ENCODE measurements at regions not wholly inside any gene's neighbourhood (a gene's known extent, or its start where the extent isn't known, plus 50 kb on each side); places are given as distances from the start of the nearest gene placed in this dataset.
A peak's percentile ranks its signal among the peaks of the same experiment; 100 is the strongest.

DNA sequence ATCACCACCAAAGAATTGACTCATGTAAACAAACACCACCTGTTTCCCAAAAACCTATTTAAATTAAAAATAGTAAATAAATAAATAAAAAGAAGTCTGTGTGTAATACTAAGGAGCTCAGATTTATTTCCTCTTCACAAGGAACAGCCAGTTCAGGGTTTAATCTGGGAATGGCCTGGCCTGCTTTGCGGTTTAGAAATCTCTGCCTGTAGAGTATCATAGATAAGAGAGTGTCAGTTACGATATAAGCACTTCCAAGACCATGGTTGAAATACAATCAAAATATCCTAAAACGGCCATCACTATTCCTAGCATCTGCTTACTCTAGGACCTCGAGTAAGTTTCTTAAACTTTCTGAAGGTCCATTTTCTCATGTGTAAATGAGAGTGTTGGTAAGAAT is 274.4 kb downstream of the PLPP3 start:
- DNase-seq: peak; percentile 12

DNA sequence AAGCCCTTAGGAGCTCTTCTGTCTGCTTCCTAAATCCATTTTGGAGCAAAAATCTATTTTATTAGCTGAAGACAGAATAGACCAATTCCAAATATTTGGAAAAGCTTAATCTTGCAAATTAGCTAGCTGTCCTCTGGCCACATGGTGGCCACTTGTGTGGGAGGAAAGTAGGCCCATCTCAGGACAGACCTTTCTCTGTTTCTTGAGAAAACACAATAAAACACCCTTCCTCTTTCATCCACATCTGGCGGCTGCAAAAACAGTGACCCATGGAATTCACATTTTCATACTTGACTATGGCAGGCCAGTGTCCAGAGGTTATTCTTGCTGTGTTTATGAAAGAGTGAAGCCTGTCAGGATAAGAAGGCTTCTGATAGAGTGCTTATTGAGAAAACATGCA is 275.6 kb downstream of the PLPP3 start:
- no peak for DNase-seq

DNA sequence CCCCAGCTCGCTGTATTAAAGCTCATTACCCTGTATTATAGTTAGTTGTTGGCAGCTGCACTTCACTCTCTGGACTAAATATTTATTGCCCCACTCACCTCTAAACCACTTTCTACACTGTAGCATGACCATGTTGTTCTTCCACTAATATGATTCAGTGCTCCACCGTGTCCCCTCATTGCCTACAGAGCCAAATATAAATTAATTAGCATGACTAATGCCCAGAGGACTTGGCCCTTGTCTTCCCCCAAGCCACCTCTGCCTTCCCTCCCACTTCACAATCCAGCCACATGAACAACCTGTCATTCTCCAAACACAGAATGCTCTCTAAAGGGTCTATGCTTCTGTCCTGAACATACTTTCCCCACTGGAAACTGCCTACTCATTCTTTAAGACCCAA is 276.5 kb downstream of the PLPP3 start:
- DNase-seq: no peak

DNA sequence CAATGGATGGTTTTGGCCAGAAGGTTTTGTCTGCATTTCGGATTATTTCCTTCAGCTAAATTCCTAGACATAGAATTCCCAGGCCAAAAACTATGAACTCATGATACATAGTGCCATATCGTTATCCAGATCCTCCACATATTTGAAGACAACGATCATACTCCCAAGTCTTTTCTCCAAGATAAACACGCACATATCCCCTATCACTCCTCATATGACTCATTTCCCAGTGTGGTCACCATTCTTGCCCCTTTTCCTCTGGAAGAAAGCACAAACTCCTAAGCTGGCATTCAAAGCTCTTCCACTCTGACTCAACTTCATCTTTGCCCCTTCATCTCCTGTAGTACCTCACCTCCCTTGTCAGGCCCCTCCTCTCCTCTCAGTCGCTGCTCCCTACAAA is 277.6 kb downstream of the PLPP3 start:
- DNase-seq: no peak

DNA sequence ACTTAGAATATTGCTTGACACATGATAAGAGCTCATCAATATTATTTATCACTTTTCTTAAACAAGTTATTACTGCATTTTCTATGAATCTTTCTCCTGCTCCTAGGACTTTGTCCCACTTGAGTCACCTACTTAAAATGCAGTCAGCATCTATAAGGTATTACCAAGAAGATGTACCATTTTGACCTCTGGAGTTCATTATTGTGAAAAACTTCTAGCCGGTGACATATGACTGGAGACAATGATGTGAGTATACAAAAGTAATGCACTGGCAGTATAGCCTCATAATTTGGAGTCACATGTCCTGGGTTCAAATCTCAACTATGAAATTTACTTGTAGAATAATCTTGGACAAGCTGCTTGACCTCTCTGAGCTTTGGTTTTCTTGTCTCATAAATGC is 278.5 kb downstream of the PLPP3 start:
- no peak for DNase-seq

DNA sequence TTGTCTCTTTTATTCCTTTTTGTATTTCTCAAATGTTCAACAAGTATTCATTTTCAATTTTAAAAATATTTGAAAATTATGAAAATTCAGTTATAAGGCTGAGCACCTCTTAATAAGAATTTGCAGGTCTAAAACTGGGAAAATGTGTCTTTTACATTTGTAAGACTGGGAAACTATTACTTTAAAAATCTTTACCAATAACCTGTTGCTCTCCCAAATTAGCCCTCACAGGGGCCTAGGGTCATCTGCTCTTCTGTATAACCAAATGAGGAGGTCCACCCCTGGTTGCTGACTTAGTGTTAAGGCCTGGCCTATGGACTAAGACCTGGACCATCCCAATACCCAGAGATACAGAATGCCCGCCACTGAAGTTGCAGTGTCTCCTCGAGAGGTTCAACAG is 280.5 kb downstream of the PLPP3 start:
- DNase-seq: no peak

DNA sequence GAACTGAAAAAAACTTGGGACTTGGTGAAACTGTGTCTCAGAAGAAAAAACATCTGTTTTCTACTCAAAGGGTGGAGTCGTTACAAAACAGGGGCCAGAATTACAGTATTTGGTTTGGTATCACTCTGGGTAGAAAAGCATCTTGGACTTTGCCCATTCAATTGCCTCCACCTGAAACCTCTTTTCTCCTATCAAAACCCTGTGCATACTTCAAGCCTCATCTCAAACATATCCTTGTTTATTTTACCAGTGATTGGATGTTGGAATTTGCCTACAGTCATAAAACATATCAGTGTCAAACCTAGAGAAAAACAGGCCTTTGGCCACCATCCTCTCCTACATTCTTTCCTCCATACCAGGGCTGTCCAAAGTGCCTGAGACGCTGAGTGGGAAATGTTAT is 281.5 kb downstream of the PLPP3 start:
- no peak for DNase-seq

DNA sequence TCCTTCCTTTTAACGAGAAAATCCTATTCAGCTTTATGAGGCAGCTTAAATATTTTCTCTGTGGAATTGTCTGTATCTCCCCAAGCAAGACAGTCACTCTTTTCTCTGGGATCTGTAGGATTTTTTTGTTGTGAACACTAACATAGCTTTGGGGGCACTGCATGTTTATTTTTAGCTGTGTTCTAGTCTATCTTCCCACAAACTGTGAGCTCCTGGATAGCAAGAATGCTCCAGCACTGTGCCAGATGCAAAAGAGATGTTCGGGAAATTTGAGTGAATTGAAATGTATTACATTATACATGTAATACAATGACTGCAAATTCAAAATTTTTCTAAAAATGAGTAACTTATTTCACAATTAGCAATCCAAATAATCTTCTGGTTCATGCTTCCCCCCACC is 282.2 kb downstream of the PLPP3 start:
- no peak for DNase-seq

DNA sequence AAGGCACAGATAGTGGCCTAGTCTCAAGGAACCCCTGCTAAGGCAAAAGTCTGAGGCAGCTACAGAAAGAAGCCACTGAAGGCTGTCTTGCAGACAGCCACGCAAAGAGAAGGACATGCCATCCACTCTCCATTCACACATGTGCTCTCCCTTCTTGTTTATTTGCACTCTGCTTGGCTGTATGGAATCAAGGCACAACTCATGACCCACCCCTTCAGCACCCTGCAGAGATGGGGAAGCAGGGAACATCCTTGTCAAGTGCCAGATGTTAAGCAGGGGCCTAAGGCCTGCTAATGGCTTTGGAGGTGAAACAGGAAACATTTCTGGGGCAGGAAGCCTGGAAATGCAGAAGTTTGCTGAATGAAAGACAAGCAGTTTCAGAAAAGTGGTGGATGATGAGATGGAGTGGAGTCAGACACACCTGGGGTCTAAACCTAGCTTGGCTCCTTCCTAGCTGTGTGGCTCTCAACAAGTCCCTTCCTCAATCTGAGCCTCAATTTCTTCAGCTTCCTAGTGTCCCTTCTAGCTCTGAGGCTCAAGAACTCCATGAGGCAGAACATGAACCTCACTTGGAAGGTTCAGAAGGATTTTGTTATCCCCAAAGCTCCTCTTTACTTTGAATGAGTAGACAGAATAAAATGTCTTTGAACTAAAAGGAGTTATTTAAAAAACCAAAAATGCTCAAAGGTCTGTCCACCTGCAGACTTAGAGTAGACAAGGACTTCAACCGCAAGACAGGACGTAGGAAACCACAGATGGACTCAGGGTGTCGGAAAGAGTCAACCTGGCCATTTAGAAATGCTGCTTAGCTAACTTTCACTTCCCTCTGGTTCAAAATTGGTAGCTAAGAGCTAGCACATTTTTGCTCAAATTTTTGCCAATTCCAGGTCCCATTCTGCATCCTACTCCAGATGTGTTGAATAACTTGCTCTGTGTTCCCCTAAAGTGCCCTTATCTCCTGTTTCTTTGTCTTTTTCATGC is 283.1 kb downstream of the PLPP3 start:
- DNase-seq: no peak

DNA sequence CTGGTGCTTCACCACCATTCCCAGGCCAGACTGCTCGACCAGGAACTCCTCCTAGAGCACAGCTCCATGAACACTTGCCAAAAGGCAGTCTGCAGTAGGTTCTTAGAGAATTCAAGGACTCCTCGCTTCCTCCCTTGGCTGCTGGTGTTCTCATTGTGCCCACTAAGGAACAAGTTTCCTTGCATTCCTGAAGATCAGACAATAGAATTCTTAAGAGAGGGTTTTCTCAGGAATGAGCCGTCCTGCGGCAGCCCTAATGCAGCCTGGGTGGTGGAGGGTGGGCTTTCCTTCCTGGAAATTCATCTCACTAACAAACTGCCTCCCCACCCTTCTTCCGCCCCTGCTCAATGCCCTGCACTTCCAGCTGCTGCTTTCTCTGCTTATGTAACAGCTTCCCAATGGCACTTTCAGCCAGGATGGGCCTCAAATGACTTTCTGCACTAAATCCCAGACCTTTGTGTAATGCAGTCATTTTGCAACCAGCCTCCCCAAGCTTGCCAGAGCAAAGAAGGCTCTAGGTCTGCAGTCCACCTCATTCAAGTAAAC is 287.9 kb downstream of the PLPP3 start:
- DNase-seq: no peak

DNA sequence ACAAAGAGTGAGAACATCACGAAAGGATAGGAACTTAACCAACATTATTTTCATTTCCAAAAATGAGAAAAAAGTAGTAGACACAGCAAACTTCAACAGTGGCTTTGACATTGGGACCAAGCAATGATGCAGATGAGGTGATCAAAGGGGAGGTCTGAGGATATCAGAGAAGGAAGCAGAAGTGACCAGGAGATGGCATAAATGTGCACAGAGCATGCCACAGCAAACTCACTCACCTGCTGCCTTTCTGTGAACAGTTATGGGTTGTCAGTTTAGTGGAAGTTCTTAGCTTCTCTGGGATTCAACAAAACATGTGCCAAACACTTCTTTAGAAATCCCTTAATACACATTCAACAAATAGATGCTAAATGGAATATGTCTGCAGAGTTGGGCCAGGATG is 290.1 kb downstream of the PLPP3 start:
- DNase-seq: no peak

DNA sequence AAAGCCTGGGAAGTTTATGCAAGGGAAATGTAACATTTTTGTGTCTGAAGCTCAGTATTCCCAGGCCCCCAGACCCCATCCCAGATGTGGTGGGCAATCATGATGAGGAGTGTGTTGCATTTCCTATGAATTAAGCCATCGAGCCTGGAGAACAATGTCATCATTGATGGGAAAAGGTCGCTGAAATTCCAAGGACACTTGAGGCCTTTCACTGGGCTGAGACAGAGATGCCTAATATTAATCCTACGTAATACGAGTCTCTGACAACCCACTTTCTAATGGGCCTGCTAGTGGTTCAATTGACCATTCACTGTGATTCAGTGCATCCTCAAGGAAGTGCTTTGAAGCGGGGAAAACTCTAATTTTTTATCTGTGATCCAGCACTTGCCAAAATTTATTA is 291.6 kb downstream of the PLPP3 start:
- DNase-seq: no peak

DNA sequence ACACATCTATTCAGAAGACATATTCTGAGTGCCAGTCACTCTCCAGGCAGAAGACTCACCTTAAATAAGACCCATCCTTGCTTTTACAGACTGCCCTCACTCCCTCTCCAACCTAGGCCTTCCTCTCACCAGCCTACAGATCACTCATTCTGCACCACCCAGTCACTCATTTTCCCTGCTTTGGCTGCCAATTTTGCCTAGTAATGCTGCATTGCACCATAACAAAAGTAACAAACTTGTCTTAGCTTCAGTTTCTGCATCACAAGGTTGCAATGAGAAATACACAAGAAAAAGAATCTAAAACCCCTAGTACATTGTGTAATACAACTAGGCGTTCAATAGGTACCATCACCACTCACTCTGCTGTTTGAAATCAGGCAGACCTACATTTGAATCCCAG is 292.4 kb downstream of the PLPP3 start:
- no peak for DNase-seq

DNA sequence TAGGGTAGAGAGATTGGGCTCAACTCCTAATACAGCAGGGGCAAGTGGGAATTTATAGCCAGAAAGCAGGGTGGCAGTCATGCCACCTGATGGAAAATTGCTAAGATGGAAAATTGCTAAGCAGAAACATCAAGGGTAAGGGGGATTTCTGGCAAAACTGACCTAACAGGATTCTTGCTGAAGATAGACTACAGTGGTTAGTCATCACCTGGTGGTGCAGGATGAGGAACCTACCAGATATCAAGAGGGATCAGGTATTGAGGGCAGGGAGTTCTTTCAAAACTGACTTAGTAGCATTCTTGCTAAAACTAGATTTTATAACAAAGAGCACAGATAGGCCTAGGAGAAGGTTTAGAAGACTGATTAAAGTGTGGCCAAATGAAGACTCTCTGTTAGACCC is 292.9 kb downstream of the PLPP3 start:
- no peak for DNase-seq

DNA sequence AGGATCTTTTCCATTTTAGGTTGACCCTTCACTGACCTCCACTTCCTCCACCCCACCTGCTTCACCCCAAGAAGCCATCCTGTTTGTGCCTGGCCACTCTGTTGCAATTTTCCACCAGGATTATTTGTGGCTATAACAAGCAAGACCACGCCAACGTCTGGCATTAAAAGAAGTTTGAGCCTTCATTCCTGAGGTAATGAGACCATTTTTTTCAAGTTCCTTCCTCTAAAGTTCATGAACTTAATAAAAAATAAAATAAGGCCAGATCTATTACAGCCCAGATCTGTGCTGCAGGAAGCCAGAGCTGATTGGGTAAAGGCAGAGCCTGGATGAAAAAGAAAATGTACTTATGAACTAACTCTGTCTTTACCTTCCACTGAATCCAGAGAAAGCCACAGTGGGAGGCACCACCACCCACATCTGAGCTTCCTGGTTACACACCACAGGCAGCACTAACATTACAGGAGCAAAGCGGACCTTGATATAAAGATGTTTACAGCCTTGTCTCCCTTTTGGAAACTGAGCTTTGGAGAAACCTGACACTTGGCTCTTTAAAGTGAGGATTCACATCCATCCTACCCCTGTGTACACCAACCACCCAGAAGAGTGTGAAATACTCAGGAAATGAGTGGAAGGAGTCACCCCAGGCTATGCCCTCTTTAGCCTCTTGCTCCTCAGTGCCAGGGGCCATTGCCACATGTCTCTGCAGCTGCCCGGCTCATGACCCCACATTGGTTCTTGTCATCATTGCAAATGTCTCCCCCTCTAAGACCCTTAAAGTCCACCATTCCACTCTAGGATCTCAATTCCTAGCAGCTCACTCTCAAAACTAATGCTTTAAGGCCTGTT is 293.6 kb downstream of the PLPP3 start:
- DNase-seq: no peak

DNA sequence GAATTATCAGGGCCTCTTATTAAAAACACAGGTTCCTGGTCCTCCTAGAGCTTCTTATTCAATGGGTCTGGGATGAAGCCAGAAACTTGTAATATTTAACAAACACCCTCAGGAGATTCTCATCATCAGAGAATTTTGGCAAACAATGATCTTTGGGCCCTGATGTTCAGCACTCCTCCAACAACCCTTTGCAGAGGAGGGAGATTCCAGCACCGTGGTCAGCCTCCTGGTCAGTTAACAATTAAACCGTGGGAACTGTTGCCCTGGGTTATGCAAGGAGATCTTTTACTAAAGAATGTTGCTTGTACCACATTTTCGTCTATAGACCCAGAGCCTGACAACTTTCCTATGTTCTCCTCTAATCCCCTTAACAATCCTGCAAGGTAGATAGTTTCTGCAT is 294.4 kb downstream of the PLPP3 start:
- DNase-seq: no peak

DNA sequence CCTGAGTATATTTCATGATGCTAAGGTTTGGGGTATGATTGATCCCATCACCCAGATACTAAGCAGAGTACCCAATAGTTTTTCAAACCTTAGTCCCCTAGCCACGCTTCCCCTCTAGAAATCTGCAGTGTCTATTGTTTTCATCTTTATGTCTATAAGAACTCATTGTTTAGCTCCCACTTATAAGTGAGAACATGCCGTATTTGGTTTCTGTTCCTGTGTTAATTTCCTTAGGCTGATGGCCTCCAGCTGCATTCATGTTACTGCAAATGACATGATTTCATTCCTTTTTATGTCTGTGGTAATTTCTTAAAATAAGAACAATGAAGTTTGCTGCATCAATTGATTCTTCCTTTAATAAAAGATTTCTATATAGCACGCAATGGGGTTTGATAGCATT is 301.3 kb downstream of the PLPP3 start:
- DNase-seq: no peak

DNA sequence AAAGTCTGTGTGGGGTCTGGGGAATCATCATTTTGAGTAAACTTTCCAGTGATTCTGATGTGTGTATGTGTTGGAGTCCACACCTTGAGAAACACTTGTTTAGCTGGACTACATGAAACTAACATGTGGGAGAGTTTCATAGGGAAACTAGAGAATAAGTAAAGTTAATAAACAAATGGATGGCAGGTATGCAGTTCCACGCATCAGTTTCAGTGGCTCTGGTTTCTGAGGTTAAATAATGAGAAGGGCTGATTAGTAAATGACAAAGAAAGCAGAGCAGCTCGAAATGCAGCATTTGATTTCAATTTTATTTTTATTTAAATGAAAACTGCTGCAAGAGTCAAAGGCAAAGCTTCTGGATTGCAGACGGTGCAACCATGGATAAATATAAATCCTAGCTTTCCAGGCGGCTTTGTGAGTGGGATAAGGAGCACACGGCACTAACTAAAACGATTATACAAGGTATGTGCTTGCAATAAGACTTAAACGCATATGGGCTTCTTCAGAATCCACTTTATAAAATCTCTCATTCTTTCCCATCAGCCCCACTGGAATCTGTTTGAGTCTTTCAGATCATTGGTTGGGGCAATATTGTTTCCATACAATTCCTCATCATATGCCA is 310.7 kb downstream of the PLPP3 start:
- DNase-seq: no peak

DNA sequence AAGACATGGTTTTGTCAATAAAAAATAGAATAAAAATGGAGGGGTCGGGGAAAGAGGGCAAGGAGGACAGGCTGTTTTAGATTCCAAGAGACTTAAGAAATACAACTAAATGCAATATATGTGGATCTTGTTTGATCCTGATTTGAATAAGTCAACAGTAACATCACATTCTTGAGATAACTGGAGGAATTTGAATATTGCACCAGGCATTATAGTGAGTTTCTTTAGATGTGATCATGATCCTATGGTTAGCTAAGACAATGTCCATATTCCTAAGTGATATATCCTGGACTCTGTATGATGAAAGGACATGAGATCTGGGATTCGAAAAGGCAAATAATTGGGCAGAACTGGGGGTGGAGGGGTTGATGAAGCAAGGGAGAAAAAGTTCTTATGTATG is 311.8 kb downstream of the PLPP3 start:
- DNase-seq: no peak

DNA sequence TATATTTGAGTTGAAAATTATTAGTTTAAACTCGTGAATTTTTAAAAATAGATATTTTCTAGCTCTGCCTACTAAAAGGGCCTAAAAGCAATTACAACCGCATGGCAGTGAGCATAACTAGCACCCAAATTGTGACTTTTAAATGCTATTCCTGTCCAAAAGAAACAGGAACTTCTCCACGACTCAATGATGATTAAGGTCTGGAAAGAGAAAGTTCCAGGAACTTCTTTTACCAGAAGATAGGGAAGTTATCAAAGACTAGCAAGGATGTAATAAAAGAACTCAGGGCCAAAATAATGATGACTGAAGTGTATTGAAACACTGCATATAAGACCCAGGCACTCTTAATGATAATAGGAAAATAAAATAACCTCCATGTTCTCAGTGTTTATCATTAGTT is 313.0 kb downstream of the PLPP3 start:
- peak; percentile 2 for DNase-seq

DNA sequence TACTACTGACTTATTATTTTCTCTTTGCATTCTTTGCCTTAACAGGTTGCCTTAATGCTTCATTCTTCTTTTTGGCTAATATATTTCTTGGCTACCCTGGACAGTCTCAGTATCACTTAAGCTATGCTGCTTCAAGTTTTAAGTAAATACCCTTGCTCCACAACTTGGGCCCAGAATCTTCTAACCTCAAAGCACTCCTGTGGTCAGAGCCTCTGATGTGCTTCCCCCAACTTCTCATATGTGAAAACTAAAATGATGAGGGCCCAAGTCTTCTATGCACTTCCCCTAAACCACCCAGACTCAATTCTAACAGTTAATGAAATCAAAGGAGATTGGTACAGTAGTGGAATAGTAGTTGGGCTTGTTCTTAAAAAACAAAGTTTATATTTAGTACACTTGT is 314.1 kb downstream of the PLPP3 start:
- DNase-seq: no peak

DNA sequence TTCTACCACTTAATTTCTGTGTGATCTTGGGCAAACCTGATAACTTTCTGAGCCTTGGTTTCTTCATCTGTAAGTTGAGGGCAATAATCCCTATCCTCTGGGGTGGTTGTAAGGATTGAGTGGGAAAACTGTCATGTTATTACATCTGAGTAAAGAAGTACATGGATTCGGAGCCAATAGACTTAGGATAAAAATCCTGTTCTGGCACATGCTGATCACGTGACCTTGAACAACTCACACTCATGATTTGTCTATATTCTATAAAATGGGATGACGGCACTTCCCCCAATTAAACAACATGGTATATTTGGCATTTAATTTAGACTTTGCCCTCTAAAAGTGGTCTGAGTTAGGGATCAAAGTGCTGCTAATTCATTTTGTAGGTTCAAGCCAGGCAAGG is 315.5 kb downstream of the PLPP3 start:
- no peak for DNase-seq

DNA sequence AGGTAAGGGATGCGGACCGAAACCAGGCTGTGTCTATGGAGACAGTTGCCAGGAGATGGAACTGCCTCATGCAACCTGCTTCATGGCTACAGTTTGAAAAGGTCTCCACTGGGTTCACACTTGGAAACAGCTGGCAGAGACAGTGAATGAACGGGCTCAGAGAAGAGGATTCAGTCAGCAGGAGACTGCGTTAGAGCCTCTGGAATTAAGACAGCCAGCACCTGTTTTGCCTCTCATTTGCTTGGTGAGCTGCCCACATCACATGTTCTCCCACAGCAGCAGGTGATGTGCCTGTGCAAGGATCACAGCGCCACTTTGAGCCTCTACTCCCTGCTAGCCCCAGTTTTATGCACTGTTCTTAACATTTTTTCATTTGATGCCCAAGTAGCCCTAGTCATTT is 321.0 kb downstream of the PLPP3 start:
- no peak for DNase-seq
